HG03469 (cell line): ENCODE measurements at regions not wholly inside any gene's neighbourhood (a gene's known extent, or its start where the extent isn't known, plus 50 kb on each side); places are given as distances from the start of the nearest gene placed in this dataset.

Experiments used
- ATAC-seq: cut with Tn5 transposase; IDR thresholded peaks from one replicate; pipeline ENCODE4 v1.9.1; 2021; ENCODE audit warnings: mild to moderate bottlenecking, moderate library complexity, moderate number of reproducible peaks; ENCODE audit not compliant: unreplicated experiment

DNA sequence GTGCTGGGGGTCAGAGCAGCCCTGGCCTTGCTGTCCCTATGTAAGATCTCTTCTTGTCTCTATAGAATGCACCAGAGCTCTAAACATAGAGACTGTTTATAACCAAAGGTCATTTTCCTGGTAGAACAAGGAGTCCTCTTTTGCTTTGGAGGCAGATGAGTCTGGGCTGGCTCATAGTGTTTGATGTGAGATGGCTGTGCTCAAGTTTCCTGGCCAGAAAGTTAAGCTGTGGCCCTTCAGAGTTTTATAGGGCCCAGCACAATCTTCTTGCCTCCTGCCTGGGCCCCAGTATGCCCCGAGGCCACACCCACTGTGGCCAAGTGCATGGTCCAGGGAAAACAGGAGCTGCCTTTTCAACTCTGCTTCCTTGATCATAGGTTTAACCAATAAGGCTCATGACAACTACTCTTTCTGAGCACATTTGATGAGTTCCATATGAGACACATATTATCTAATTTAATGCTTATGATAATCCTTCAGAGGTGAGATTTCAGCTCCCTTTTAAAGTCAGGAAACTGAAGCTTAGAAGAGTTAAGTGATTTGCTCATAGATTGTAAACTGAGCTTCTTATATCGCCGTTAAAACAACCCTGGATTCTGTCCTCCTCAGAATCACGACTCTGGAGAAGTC, 66.3 kb downstream of the MYCN start:
- ATAC-seq: no peak

DNA sequence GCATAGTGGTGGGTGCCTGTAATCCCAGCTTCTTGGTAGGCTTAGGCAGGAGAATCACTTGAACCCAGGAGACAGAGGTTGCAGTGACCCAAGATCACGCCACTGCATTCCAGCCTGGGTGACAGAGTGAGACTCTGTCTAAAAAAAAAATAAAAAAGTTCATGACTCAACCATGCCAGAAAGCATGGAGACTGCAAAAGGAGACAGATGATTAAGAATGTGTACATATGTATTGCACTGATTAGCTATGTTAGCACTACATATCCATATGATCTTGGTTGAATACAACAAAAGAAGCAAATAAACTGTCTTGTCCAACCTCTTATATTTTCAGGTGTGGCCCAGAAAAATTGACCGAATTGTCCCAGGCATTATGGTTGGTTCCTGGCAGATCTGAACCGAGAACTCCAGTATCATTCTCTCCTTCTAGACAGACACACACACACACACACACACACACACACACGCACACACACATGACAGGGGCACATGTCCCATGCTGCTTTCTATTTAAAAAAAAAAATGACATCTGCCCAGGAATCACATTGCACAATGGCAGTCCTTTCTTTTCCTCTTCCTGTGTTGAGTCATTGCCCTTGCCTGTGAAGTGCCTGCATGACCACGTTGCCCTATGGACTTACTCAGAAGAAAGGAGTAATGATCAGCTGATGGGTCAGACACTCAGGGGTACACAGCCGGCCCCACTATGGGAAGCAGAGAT, 65.6 kb downstream of the MYCN start:
- ATAC-seq: no peak

DNA sequence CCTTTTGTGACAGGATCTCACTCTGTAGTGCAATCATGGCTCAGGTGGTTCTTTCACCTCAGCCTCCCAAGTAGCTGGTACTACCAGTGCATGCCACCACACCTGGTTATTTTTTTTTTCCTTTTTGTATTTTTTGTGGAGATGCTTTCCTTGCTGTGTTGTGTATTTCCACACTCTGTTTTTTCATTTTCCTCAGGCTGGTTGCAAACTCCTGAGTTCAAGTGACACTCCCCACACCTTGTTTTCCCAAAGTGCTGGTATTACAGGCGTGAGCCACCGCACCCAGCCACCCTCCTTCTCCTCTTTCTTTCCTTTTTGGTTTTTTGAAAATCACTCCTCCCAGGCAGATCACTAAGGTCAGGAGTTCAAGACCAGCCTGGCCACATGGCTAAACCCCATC, 65.0 kb downstream of the MYCN start:
- ATAC-seq: no peak

DNA sequence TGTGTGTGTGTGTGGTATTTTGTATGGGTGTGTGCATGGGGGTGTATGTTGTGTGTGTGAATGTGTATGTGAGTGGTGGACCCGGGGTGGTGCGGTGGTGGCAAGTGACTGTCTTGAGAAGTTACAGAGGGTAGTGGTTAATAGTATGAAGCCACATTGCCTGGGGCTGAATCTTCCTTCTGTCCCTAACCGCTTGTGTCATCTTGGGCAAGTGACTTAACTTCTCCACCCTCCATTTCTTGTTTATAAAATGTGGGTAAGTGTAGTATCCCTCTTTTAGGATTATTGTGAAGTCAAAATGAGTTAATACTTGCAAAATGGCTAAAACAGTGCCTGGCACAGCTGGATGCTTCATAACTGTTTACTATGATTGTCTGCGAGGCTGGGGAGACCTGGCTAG, 63.5 kb downstream of the MYCN start:
- no peak for ATAC-seq

DNA sequence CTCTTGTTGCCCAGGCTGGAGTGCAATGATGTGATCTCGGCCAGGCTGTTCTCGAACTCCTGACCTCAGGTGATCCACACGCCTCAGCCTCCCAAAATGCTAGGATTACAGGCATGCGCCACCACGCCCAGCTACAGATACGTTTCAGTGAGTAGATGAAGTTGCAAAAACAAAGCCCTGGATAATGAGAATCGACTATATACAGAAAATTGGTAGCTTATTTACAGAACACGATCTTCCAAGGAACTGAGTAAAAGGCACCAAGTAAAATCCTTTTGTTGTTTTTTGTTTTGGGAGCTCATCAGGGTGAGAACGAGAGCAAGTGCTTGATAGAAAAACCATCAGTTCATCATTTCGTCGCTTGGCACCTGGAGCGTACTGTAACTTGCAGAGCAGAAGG, 62.8 kb downstream of the MYCN start:
- ATAC-seq: no peak

DNA sequence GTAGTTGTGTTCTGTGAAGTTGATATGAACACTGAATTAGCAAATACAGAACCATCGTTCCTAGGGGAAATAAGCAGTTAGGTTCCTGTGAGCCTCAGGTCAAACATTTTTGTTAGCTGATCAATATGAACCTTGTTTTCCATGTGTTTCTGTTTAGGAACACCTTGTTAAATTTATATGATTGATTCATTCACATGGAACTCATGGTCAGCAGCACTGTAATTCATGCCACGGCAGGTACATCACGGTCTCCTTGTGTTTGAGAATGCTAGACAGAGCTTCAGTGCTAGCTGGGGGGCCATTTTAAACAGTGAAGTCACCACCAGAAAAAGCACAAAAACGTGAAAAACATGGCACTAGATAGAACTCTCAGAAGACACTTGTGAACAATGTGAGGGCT, 62.2 kb downstream of the MYCN start:
- ATAC-seq: no peak

DNA sequence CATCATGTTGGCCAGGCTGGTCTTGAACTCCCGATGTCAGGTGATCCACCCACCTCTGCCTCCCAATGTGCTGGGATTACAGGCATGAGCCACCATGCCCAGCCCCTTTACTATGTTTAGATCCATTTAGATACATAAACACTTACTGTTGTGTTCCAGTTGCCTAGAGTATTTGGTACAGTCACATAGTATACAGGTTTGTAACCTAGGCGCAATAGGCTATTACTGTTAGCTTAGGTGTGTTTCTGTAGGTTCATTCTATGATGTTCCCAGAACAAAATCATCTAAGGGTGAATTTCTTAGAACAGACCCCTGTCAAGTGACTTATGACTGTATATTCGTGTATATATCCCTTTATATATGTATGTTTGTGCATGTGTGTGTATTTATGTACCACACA, 61.8 kb downstream of the MYCN start:
- no peak for ATAC-seq

DNA sequence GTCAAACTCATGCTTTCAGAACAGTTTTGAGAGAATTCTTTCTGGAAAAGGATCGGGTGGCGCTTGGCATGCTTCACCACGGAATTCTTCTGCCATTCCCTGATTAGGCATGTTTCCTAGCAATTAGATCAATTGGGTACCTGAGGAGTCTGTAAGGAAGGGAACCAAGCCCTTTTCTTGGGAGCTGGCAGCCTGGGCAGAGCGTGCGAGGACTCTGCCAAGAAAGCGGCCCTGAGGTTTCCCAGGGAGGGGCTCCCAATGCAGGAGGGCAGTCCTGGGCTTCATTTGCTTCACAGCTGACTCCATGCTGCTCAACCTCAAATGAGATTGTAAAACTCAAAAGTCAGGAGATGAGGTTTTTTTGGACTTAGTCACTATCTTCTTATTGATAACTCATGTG, 60.3 kb downstream of the MYCN start:
- no peak for ATAC-seq

DNA sequence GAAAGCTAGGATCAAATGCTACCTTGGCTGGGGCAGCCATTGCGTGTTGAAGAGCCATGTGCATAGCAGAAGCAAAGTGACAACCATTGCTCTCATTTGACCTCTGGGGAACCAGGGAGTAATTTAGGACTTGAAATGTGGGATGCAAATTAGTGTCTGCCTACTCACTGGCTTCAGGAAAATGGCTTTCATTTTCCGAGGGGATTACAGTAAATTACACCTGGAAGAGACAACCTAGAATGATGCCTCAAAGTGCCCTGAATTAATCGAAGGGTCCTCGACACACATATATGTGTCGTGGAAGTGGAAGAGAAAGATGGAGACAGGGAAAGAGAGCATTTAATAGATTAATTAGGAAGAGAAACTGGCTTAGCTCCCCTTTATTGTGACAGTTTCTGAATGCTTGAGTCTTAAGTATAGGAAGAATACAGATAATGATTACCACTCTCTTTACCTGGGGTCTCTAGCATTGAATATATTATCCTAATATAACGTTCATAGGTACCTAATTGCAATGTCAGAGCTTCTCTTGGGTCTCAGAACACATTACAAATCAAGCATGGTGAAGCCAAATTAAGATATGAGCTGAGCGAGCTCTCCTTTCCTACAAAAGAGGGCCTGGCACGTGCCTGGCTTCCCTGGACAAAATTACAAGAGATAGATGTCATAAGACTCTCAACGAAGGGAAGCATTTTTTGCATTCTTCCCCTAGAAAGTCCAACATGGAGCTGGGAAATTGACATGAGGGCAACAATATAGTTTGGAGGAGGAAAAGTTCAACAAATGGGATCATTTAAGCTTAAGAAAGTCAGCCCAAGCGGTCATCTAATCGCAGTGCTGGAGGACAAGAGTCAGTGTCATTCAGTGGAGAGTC, 59.5 kb downstream of the MYCN start:
- no peak for ATAC-seq

DNA sequence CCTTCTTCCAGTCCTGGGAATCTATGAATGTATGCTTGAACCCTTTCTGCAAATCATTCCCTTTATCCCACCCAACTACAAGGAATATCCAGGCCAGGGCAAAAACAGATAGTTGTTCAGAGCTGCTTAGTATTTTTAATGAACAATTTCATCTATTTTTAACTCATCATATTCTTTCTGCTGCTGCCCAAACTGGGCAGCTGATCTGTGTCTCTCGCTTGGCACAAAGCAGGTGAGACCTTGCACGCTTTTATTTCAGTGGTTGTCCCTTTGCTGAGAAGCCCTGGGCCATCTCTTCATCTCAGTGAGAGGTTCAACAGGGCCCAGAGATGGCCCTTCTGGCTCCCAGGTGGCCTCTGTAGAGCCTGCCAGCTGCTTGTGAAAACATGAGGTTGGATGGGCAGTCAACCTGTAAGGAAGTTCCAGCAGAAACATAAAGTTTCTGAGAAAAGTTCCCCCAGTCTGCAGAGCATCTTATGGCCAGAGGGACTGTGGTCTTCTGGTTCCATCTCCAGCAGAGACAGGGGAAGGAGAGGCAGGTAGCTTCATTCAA, 57.5 kb downstream of the MYCN start:
- ATAC-seq: no peak

DNA sequence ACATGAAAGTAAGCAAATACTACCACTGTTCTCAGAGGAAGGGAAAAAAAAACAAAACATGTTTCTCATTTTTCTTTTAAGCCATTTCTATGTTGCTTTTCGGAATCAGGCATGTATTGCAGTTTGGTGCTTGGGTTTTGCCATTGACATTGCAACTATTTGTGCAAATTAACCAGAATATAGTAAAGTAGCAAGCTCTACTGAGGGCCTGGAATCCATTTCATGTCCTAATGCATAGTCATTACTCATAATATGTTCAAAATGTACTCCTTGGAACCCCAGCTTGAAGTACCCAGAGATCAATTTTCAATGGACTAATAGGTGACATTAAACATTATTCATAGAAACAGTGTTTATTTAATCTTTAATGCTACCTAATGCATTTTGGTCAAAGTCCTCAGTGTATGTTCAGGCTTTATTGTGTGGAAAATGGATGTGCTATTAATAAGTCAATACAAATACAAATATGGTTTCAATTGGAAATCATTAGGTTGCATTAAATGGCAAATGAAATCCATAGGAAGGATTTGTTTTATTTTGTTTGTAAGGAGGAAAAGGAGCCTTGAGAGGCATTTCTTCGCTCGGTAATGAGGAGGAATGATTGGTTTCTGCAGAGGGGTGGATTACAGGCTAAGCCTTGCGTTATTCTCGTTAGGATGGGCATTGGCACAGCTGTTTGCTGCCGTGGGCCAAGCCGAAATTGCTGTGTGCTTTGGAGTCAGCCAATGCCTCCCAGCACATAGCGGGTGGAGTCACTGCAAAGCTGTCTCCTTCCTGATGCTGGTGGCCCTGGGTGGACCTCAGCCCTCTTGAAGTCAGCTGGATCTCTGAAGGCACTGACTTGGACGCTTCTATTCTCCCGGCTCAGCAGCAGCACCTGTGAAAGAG, 56.4 kb downstream of the MYCN start:
- ATAC-seq: no peak
